HEK293 (cell line): ENCODE measurements at regions not wholly inside any gene's neighbourhood (a gene's known extent, or its start where the extent isn't known, plus 50 kb on each side); places are given as distances from the start of the nearest gene placed in this dataset.

Source experiments
- CTCF ChIA-PET: fragments of 350-600 bp; formaldehyde crosslinking; extraction: SDS; loops from one replicate; lab custom pipeline; 2021; ENCODE audit warnings: antibody characterized with exemption; lab: Yijun Ruan, JAX
- POLR2A ChIA-PET: fragments of 300-600 bp; formaldehyde crosslinking; extraction: SDS; loops from one replicate; lab custom pipeline; 2020; ENCODE audit warnings: antibody characterized with exemption, inconsistent platforms; lab: Yijun Ruan, JAX
- H3K27ac ChIP-seq: fragments of 200-500 bp; sonication (Bioruptor generic); 2 replicates; pipeline ENCODE4 v1.5.1; 2014; ENCODE audit warnings: low read depth, low read length, control low read depth, inconsistent platforms; ENCODE audit errors: extremely low read depth
- H3K36me3 ChIP-seq, 2 experiments: fragments of 200-500 bp in 1 of 2; sonication (Bioruptor generic) in 1 of 2; 1 replicate in 1 of 2; 2 replicates in 1 of 2; pipeline ENCODE4 v1.5.1; 2014 to 2017; ENCODE audit warnings: inconsistent platforms in 2 of 2, low read length in 2 of 2; ENCODE audit not compliant: control insufficient read depth in 2 of 2, insufficient read depth in 1 of 2
- H3K4me1 ChIP-seq: fragments of 200-500 bp; sonication (Bioruptor generic); 2 replicates; pipeline ENCODE4 v1.5.1; 2014; ENCODE audit warnings: mild to moderate bottlenecking, low read length, inconsistent platforms; ENCODE audit not compliant: control insufficient read depth, insufficient read depth
- H3K4me3 ChIP-seq: 2 replicates; pipeline ENCODE4 v1.5.1; 2011; ENCODE audit warnings: low read depth, mild to moderate bottlenecking, control low read depth, low read length, moderate library complexity
- H3K9me3 ChIP-seq: fragments of 200-500 bp; sonication (Bioruptor generic); 2 replicates; pipeline ENCODE4 v1.5.1; 2014; ENCODE audit warnings: low read depth, low read length, inconsistent platforms; ENCODE audit not compliant: control insufficient read depth, insufficient read depth
- BCL11B ChIP-seq: fragments of 450-650 bp; formaldehyde crosslinking; IDR thresholded peaks from 2 replicates; pipeline ENCODE4 v1.5.1; 2016; ENCODE audit warnings: low read depth, missing biosample characterization, missing genetic modification characterization
- HOXA7 ChIP-seq: sonication (generic); formaldehyde crosslinking; IDR thresholded peaks from 2 replicates; pipeline ENCODE4 v1.8.1; 2022; ENCODE audit warnings: missing genetic modification reagents, borderline replicate concordance
- KLF1 ChIP-seq: fragments of 450-650 bp; formaldehyde crosslinking; IDR thresholded peaks from 2 replicates; pipeline ENCODE4 v1.5.1; 2016; ENCODE audit warnings: missing biosample characterization, missing genetic modification characterization
- SP7 ChIP-seq: fragments of 450-650 bp; formaldehyde crosslinking; IDR thresholded peaks from 2 replicates; pipeline ENCODE4 v1.5.1; 2016; ENCODE audit warnings: missing biosample characterization, missing genetic modification characterization
- ZFP3 ChIP-seq: fragments of 450-650 bp; formaldehyde crosslinking; IDR thresholded peaks from 2 replicates; pipeline ENCODE4 v1.5.1; 2016; ENCODE audit warnings: low read depth, missing biosample characterization, missing genetic modification characterization
- ZNF112 ChIP-seq: fragments of 450-650 bp; formaldehyde crosslinking; IDR thresholded peaks from 2 replicates; pipeline ENCODE4 v1.5.0; 2017; ENCODE audit warnings: missing biosample characterization, missing genetic modification characterization
- ZNF146 ChIP-seq: fragments of 450-650 bp; formaldehyde crosslinking; IDR thresholded peaks from 2 replicates; pipeline ENCODE4 v1.5.1; 2016; ENCODE audit warnings: missing biosample characterization, missing genetic modification characterization
- ZNF155 ChIP-seq: fragments of 450-650 bp; formaldehyde crosslinking; IDR thresholded peaks from 2 replicates; pipeline ENCODE4 v1.5.1; 2016; ENCODE audit warnings: missing biosample characterization, missing genetic modification characterization
- ZNF16 ChIP-seq: fragments of 450-650 bp; formaldehyde crosslinking; IDR thresholded peaks from 2 replicates; pipeline ENCODE4 v1.5.1; 2016; ENCODE audit warnings: low read depth, missing biosample characterization, missing genetic modification characterization
- ZNF239 ChIP-seq: fragments of 450-650 bp; formaldehyde crosslinking; IDR thresholded peaks from 2 replicates; pipeline ENCODE4 v1.5.1; 2016; ENCODE audit warnings: missing biosample characterization, missing genetic modification characterization
- ZNF394 ChIP-seq: fragments of 450-650 bp; formaldehyde crosslinking; IDR thresholded peaks from 2 replicates; pipeline ENCODE4 v1.5.1; 2016; ENCODE audit warnings: missing biosample characterization, missing genetic modification characterization, mild to moderate bottlenecking, moderate library complexity, borderline replicate concordance
- ZNF529 ChIP-seq: fragments of 450-650 bp; formaldehyde crosslinking; IDR thresholded peaks from 2 replicates; pipeline ENCODE4 v1.5.1; 2017; ENCODE audit warnings: missing genetic modification characterization, missing biosample characterization; ENCODE audit not compliant: insufficient replicate concordance
- ZNF624 ChIP-seq: fragments of 450-650 bp; formaldehyde crosslinking; IDR thresholded peaks from 2 replicates; pipeline ENCODE4 v1.5.1; 2017; ENCODE audit warnings: missing biosample characterization, missing genetic modification characterization
- ZNF629 ChIP-seq: fragments of 450-650 bp; formaldehyde crosslinking; IDR thresholded peaks from 2 replicates; pipeline ENCODE4 v1.5.1; 2017; ENCODE audit warnings: missing biosample characterization, missing genetic modification characterization
- ZNF670 ChIP-seq: fragments of 450-650 bp; formaldehyde crosslinking; IDR thresholded peaks from 2 replicates; pipeline ENCODE4 v1.5.1; 2016; ENCODE audit warnings: missing biosample characterization, missing genetic modification characterization, low read depth
- ZNF785 ChIP-seq: fragments of 450-650 bp; formaldehyde crosslinking; IDR thresholded peaks from 2 replicates; pipeline ENCODE4 v1.5.1; 2016; ENCODE audit warnings: missing biosample characterization, missing genetic modification characterization
- ZSCAN30 ChIP-seq: fragments of 450-650 bp; IDR thresholded peaks from 2 replicates; pipeline ENCODE4 v1.5.1; 2018; ENCODE audit warnings: missing biosample characterization, mild to moderate bottlenecking, missing genetic modification characterization, moderate library complexity
- TF ChIP-seq, protein P1 (sequence below): fragments of 450-650 bp; formaldehyde crosslinking; IDR thresholded peaks from 2 replicates; pipeline ENCODE4 v1.5.1; 2017; ENCODE audit warnings: missing biosample characterization, missing genetic modification characterization
- TF ChIP-seq, protein P2 (sequence below): fragments of 450-650 bp; formaldehyde crosslinking; IDR thresholded peaks from 2 replicates; pipeline ENCODE4 v1.5.1; 2016; ENCODE audit warnings: missing biosample characterization, missing genetic modification characterization
- TF ChIP-seq, protein P3 (sequence below): fragments of 450-650 bp; formaldehyde crosslinking; IDR thresholded peaks from 2 replicates; pipeline ENCODE4 v1.5.1; 2016; ENCODE audit warnings: missing biosample characterization, missing genetic modification characterization
- TF ChIP-seq, protein P4 (sequence below): fragments of 450-650 bp; formaldehyde crosslinking; IDR thresholded peaks from 2 replicates; pipeline ENCODE4 v1.5.1; 2016; ENCODE audit warnings: missing biosample characterization, missing genetic modification characterization
- TF ChIP-seq, protein P5 (sequence below): fragments of 450-650 bp; formaldehyde crosslinking; IDR thresholded peaks from 2 replicates; pipeline ENCODE4 v1.5.1; 2016; ENCODE audit warnings: missing biosample characterization, missing genetic modification characterization, low read depth

DNA sequence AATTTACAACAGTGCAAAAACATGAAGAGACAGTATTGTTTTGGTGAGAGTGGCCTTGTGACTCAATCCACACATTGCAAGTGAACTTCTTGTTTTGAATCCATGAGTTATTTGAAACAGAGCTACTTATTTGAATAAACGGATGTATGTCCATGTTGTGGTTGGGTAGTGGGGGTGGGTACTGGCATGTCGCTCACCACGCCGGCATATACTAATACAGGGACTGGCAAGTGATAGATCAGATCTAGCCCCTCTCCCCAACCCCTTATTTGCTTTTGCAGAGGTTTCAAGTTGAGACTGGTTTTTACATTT lies 83.8 kb downstream of the EDEM1 start:
- H3K4me1 ChIP-seq: no peaks in the 10 kb centered on the region
- H3K4me3 ChIP-seq: no peak overlapping the region
- ChIA-PET POLR2A (no interaction called here), CTCF (no interaction called here)
- no peaks in the 10 kb centered on the region for H3K9me3 ChIP-seq
- TF ChIP-seq ZNF239 (tag by site-specific recombination) (no peak), HOXA7 (CRISPR knock-in tag) (no peak), ZNF112 (tag by site-specific recombination) (no peak)
- H3K27ac ChIP-seq: no peak overlapping the region
- H3K36me3 ChIP-seq: no peaks in the 10 kb centered on the region

DNA sequence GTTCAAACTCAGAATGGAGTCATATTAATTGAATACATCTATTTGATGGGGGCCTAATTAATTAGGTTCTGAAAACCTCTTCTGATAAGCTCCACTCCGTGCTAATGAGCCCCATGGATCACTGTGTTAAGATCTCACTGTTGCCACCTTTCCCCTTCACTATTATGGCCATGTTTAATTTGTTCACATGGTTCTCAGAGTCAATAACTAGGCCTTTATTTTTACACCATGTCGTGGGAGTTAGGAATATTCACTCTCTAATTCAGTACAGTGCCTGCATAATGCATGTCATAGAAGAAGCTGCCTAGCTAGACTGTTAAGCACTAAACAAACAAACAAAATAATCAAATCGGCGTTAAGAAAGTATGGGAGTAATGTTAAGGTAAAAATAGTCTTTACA lies 84.9 kb downstream of the EDEM1 start:
- TF ChIP-seq, protein P1, sequence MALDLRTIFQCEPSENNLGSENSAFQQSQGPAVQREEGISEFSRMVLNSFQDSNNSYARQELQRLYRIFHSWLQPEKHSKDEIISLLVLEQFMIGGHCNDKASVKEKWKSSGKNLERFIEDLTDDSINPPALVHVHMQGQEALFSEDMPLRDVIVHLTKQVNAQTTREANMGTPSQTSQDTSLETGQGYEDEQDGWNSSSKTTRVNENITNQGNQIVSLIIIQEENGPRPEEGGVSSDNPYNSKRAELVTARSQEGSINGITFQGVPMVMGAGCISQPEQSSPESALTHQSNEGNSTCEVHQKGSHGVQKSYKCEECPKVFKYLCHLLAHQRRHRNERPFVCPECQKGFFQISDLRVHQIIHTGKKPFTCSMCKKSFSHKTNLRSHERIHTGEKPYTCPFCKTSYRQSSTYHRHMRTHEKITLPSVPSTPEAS (tag by site-specific recombination): no peak
- TF ChIP-seq KLF1 (no peak), ZNF624 (tag by site-specific recombination) (no peak), ZNF529 (tag by site-specific recombination) (no peak), SP7 (tag by site-specific recombination) (no peak), ZNF785 (tag by site-specific recombination) (no peak), BCL11B (tag by site-specific recombination) (no peak), ZNF670 (tag by site-specific recombination) (no peak), ZNF146 (tag by site-specific recombination) (no peak)
- TF ChIP-seq, protein P2, sequence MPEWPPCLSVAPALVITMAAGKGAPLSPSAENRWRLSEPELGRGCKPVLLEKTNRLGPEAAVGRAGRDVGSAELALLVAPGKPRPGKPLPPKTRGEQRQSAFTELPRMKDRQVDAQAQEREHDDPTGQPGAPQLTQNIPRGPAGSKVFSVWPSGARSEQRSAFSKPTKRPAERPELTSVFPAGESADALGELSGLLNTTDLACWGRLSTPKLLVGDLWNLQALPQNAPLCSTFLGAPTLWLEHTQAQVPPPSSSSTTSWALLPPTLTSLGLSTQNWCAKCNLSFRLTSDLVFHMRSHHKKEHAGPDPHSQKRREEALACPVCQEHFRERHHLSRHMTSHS: no peak
- TF ChIP-seq, protein P3, sequence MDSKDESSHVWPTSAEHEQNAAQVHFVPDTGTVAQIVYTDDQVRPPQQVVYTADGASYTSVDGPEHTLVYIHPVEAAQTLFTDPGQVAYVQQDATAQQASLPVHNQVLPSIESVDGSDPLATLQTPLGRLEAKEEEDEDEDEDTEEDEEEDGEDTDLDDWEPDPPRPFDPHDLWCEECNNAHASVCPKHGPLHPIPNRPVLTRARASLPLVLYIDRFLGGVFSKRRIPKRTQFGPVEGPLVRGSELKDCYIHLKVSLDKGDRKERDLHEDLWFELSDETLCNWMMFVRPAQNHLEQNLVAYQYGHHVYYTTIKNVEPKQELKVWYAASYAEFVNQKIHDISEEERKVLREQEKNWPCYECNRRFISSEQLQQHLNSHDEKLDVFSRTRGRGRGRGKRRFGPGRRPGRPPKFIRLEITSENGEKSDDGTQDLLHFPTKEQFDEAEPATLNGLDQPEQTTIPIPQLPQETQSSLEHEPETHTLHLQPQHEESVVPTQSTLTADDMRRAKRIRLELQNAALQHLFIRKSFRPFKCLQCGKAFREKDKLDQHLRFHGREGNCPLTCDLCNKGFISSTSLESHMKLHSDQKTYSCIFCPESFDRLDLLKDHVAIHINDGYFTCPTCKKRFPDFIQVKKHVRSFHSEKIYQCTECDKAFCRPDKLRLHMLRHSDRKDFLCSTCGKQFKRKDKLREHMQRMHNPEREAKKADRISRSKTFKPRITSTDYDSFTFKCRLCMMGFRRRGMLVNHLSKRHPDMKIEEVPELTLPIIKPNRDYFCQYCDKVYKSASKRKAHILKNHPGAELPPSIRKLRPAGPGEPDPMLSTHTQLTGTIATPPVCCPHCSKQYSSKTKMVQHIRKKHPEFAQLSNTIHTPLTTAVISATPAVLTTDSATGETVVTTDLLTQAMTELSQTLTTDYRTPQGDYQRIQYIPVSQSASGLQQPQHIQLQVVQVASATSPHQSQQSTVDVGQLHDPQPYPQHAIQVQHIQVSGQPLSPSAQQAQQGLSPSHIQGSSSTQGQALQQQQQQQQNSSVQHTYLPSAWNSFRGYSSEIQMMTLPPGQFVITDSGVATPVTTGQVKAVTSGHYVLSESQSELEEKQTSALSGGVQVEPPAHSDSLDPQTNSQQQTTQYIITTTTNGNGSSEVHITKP: no peak
- H3K27ac ChIP-seq: no peak overlapping the region
- no peaks in the 10 kb centered on the region for H3K4me1 ChIP-seq
- ChIA-PET CTCF (no interaction called here), POLR2A (no interaction called here)
- no peaks in the 10 kb centered on the region for H3K36me3 ChIP-seq
- no peak overlapping the region for H3K4me3 ChIP-seq
- no peaks in the 10 kb centered on the region for H3K9me3 ChIP-seq

DNA sequence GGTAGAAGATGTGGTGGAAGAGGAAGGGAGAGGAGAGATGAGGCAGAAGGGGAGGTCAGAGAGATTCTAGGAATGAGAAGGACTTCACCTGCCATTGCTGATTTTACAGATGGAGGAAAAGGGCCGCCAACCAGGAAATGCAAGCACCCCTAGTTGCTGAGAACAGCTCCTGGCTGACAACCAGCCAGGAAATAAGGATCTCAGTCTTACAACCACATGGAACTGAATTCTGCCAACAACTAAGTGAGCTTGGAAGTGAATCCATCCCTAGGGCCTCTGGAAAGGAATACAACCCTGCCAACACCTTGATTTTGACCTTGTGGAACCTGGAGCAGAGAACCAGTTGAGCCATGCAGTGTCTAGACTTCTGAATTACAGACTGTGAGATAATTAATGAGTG lies 86.6 kb downstream of the EDEM1 start:
- no peaks in the 10 kb centered on the region for H3K9me3 ChIP-seq
- no peak overlapping the region for H3K27ac ChIP-seq
- ChIA-PET CTCF (no interaction called here), POLR2A (no interaction called here)
- H3K4me1 ChIP-seq: no peaks in the 10 kb centered on the region
- H3K36me3 ChIP-seq: no peaks in the 10 kb centered on the region
- TF ChIP-seq ZFP3 (tag by site-specific recombination) (no peak), ZSCAN30 (no peak), KLF1 (no peak), ZNF394 (tag by site-specific recombination) (no peak), ZNF629 (no peak), ZNF155 (tag by site-specific recombination) (no peak), ZNF16 (no peak)
- TF ChIP-seq, protein P4, sequence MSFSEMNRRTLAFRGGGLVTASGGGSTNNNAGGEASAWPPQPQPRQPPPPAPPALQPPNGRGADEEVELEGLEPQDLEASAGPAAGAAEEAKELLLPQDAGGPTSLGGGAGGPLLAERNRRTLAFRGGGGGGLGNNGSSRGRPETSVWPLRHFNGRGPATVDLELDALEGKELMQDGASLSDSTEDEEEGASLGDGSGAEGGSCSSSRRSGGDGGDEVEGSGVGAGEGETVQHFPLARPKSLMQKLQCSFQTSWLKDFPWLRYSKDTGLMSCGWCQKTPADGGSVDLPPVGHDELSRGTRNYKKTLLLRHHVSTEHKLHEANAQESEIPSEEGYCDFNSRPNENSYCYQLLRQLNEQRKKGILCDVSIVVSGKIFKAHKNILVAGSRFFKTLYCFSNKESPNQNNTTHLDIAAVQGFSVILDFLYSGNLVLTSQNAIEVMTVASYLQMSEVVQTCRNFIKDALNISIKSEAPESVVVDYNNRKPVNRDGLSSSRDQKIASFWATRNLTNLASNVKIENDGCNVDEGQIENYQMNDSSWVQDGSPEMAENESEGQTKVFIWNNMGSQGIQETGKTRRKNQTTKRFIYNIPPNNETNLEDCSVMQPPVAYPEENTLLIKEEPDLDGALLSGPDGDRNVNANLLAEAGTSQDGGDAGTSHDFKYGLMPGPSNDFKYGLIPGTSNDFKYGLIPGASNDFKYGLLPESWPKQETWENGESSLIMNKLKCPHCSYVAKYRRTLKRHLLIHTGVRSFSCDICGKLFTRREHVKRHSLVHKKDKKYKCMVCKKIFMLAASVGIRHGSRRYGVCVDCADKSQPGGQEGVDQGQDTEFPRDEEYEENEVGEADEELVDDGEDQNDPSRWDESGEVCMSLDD (tag by site-specific recombination): no peak
- TF ChIP-seq, protein P5, sequence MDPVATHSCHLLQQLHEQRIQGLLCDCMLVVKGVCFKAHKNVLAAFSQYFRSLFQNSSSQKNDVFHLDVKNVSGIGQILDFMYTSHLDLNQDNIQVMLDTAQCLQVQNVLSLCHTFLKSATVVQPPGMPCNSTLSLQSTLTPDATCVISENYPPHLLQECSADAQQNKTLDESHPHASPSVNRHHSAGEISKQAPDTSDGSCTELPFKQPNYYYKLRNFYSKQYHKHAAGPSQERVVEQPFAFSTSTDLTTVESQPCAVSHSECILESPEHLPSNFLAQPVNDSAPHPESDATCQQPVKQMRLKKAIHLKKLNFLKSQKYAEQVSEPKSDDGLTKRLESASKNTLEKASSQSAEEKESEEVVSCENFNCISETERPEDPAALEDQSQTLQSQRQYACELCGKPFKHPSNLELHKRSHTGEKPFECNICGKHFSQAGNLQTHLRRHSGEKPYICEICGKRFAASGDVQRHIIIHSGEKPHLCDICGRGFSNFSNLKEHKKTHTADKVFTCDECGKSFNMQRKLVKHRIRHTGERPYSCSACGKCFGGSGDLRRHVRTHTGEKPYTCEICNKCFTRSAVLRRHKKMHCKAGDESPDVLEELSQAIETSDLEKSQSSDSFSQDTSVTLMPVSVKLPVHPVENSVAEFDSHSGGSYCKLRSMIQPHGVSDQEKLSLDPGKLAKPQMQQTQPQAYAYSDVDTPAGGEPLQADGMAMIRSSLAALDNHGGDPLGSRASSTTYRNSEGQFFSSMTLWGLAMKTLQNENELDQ (tag by site-specific recombination): no peak
- TF ChIP-seq, all 188 proteins: peak for 0
- no peak overlapping the region for H3K4me3 ChIP-seq
